Left colon (tissue), 2 donors: ENCODE measurements at regions not wholly inside any gene's neighbourhood (a gene's known extent, or its start where the extent isn't known, plus 50 kb on each side); places are given as distances from the start of the nearest gene placed in this dataset.

Source experiments
- ATAC-seq: fragments of 200-7000 bp; cut with Tn5 transposase; one replicate; pipeline ENCODE4 v1.9.1; 2020; ENCODE audit warnings: mild to moderate bottlenecking, moderate library complexity
- DNase-seq, 2 donors: peaks; one replicate each; pipeline ENCODE4 v3.0.0-alpha.2; 2020
- intact Hi-C, 2 donors: fragments of 100-400 bp; cut with DNase I in 1 of 2; cut with micrococcal nuclease in 1 of 2; formaldehyde crosslinking; loops; one replicate each; pipeline versions ENCODE4 v1.11.2 to v1.14.0; 2022; cut with DNase I, micrococcal nuclease
- donor health status: DM: no; HTN: no; CAD: no.
- donor health status: DM: yes; HTN: yes; CAD: no.

- intact Hi-C loops: no loop called here
- DNase-seq (peak; percentile 80 to 92), ATAC-seq (peak; percentile 95)
These were observed 50.2 kb upstream of the FHL2 start for GRCh38 chr2:105449076-105449475.
